DMS153 treated with DMSO at 0.1 percent for 48 hours (cell line): ENCODE measurements at regions not wholly inside any gene's neighbourhood (a gene's known extent, or its start where the extent isn't known, plus 50 kb on each side); places are given as distances from the start of the nearest gene placed in this dataset.
"Not testable (repeated sequence)": the region's sequence is repeated elsewhere in the genome, so short reads cannot be mapped to it uniquely, and the experiment has no call there.

Experiments
- DNase-seq: peaks from one replicate; lab custom pipeline; 2025; ENCODE audit not compliant: unreplicated experiment; lab: John Stamatoyannopoulos, UW

DNA sequence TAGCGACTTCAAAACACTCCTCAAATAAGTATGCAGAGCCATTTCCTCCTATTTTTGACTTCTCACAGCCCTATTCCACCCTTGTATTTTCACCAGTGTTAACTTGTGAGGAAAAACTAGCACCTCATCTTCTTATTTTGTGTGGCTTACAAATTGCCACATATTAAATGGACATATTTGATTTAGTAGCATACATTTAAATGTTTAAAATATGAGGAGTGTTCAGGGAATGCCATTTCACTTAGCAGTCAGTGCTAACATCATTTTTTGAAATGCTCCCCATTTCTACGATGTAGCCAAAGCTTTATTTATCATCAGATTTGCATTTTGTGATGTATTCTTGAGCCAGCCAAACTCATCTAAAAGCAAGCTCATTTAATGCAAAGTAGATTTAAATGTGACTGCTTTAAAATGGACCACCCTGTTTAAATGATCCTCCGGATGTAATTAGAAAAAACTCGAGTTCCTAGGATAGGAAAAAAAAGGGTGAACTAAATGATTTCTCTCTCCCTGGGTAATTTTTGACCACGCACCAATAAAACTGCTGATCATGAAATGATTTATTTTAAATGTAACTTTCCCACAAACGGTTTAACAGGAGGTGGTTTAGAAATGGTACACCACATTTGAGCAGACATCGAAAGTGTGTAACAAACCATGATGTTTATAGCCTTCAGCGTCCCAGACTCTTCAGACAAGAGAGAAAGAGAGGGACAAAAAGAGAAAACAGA is 172.6 kb downstream of the CD83 start:
- no peak for DNase-seq

DNA sequence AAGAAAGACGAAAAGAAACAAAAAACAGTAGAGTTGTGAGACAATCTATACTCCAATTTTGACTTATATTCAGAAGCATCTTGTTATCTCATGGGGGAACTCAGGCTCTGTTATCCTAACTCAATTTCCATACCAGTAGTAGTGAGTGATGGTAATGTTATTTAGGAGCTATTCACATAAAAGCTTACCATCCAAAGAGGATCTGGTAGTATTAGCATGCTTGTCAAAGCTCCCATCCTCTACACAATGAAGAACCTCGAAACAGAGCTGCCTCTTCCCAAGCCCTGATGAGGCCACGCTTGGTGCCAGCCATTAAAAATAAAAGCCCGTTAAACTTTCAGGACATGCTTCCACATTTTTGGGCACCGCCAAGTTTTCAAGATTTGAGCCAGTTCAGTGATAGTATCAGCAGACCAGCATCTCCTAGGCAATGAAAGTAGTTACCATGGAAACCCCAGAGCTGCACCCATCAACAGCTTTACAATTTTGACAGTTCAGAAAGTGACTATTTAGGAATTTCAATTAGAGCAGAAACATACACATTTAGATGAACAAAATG is 173.3 kb downstream of the CD83 start:
- DNase-seq, result no peak

GRCh38 chr6:14291331-14291730 is 173.8 kb downstream of the CD83 start:
- DNase-seq, result no peak

DNA sequence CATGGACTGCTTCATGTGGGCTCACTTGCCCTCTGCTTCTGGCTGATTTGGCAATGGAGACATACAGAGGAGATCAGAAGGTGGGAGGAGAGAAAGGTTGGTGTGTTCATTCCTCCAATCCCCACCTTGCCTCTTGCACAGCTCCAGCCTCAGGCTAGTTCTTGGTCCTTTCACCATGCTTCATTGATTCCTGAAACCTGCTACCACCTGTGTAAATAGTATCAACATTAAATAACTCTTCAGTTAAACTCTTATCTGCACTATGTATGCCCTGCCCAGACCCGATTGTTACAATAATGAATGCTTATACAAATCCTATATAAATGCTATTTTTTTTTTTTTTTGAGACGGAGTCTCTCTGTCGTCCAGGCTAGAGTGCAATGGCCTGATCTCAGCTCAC is 174.5 kb downstream of the CD83 start:
- peak; percentile 53 for DNase-seq

GRCh38 chr6:14294270-14294951 is 176.8 kb downstream of the CD83 start:
- peak; percentile 14 for DNase-seq

DNA sequence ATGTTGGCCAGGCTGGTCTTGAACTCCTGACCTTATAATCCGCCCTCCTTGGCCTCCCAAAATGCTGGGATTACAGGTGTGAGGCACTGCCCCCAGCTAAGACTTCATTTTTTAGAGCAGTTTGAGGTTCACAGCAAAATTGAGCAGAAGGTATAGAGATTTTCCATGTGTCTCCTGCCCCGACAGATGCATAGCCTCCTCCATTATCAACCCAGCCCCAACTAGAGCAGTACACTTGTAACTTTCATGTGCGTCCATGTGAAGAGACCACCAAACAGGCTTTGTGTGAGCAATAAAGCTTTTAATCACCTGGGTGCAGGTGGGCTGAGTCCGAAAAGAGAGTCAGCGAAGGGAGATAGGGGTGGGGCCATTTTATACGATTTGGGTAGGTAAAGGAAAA is 179.1 kb downstream of the CD83 start:
- DNase-seq, result not testable (repeated sequence)

GRCh38 chr6:14297118-14297517 is 179.5 kb downstream of the CD83 start:
- DNase-seq, result not testable (repeated sequence)

- DNase-seq, result not testable (repeated sequence)
Measured at GRCh38 chr6:14300189-14300588, 182.6 kb downstream of the CD83 start.

DNA sequence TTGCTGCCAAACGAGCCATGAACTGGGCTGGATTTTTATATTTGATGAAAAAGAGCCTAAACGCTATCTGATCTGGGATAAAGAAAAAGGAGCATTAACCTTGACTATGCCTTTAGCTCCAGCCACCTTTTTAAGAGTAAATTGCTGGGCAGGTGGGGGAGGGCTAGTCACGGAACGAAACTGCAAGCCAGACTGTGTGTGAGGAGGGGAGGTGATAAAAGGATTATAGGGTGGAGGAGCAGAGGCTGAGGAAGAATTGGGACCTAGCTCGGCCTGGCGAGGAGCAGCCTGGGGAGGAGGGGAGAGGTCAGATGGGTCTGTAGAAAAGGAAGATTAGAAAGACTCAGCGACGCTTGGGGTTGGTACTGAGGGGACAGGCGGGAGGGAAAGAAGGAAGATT is 183.1 kb downstream of the CD83 start:
- DNase-seq, result not testable (repeated sequence)

GRCh38 chr6:14301477-14301876 is 183.9 kb downstream of the CD83 start:
- not testable (repeated sequence) for DNase-seq

GRCh38 chr6:14305131-14305530 is 187.6 kb downstream of the CD83 start:
- DNase-seq, result no peak

DNA sequence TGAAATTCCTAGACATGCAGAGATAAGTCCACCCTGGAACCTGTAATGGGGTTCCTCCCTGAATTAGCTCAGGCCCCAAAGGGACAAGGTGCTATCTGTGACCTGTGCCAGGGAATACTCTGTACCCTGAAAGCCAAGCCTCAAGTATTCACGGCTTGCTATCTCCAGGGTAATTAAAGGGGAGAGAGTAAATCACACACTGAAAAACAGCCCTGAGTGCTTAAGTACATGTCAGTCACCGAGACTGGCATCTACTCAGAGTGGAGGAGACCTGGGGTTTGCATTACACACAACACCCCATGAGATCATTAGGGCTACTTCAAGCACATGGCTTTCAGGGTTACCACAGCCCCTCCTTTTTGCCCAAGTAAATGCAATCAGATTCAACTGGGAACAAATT is 188.1 kb downstream of the CD83 start:
- no peak for DNase-seq

- DNase-seq, result no peak
Measured at GRCh38 chr6:14306151-14306906, 188.8 kb downstream of the CD83 start.

- no peak for DNase-seq
Measured at GRCh38 chr6:14309516-14309915, 191.9 kb downstream of the CD83 start.

- DNase-seq, result no peak
Measured at GRCh38 chr6:14309951-14310445, 192.4 kb downstream of the CD83 start.

- no peak for DNase-seq
Measured at GRCh38 chr6:14310960-14311359, 193.4 kb downstream of the CD83 start.

DNA sequence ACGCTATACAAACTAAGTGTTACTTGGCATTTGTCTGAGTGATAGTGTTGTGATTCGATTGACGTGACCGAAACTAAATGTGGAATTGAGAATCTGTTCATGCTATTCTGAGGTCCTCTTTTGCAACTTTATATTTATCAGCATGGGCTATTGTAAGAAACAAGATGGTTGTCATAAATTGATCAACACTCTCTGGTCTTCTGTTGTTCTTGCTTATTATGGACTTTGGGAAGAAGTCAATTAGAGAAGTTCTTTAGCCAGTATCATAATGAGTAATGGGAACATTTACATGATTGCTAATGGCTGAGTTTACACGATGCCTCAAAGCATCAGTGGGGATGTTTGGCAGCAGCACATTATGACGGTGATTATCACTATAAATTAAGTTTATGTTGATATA is 195.0 kb downstream of the CD83 start:
- no peak for DNase-seq

DNA sequence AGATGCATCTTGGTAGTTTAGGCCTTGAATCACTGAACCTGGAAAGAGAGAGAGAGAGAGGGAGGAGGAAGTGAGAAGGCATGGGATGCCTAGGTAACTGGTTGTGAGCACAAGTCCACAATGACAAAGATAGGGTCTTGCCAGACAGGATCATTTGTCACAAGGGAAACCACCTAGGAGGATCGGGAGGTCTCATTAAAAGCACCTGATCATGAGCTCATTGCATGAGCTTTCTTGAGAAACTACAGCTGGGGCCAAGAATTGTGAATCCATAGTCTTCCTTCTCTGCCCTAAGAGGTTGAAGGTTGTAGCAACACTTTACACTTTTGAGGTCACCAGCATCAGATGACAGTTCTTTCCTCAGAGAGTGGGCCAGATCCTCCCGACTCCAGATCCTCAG is 195.7 kb downstream of the CD83 start:
- no peak for DNase-seq

GRCh38 chr6:14315353-14315752 is 197.8 kb downstream of the CD83 start:
- no peak for DNase-seq

- no peak for DNase-seq
Measured at GRCh38 chr6:14316651-14317386, 199.2 kb downstream of the CD83 start.
